Forelimb muscle (tissue), 1 donor: ENCODE measurements at regions not wholly inside any gene's neighbourhood (a gene's known extent, or its start where the extent isn't known, plus 50 kb on each side); places are given as distances from the start of the nearest gene placed in this dataset.

Experiments used
- DNase-seq: peaks from one replicate; pipeline ENCODE4 v3.0.0-alpha.2; 2013; ENCODE audit warnings: low read depth

GRCh38 chr20:40589581-40589980, 99.5 kb downstream of the MAFB start:
- DNase-seq, result no peak

DNA sequence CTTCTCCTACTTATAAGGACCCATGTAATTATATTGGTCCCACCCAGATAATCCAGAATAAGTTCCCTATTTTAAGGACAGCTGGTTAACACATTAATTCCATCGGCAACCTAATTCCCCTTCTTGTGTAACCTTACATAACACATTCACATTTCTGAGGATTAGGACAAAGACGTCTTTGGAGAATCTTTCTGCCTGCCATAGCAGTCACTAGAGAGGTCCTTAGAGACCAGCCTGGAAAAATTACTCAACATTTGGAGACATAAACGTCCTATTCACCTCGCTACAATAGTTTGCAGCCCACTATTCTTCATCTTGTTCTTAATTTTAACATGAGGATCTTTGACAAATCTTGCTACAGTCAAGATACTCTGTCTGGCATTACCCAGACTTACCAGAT, 100.1 kb downstream of the MAFB start:
- no peak for DNase-seq

DNA sequence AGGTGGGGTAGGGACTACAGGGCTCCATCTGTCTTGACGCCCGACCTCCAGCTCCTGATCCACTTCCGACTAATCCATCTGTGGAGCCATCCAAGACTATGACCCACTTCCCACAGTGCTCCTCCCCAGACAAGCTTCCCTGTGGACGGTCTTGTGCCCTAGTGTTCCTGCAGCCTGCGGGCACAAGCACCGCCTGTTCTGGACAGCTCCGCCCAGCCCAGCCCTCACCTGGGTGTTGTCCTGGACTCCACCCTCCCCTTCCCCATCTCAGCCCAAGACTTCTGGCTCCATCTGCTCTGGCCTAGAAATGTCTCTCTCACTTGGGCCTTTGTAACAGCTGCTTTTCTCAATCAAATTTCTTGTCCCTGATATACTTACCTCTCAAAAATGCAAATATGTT, 102.0 kb downstream of the MAFB start:
- DNase-seq, result no peak

DNA sequence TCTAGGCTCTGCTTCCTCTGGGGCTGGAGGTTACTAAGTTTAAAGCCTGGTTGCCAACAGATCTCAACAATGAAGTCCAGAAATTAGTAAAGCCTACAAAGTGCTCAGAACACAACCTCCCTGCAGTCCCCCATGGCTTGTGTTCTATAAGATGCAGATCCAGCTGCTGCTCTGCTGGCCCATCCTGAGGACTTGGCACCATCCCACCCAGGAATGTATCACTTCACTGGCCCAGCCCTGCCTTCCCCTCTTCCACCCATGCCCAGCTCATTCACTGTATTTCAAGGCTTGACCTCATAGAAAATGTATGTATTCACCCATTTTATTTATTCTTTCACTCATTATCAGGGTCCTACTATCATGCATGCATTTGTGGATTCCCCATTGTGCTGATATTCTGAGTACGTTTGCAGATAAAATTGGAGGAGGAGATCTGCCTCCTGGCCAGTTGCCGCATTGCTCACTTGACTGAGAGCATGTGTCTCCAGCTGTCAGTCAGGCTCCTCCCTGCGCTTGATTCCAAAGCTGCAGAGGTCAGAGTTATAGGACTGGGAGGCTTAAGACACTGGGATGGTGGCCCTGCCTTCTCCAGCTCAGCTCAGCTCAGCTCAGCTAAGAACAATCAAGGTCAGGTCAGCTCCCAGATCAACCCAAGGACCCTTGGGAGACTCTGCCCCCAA, 104.8 kb downstream of the MAFB start:
- DNase-seq, result no peak

GRCh38 chr20:40583636-40584035, 105.4 kb downstream of the MAFB start:
- DNase-seq, result no peak

DNA sequence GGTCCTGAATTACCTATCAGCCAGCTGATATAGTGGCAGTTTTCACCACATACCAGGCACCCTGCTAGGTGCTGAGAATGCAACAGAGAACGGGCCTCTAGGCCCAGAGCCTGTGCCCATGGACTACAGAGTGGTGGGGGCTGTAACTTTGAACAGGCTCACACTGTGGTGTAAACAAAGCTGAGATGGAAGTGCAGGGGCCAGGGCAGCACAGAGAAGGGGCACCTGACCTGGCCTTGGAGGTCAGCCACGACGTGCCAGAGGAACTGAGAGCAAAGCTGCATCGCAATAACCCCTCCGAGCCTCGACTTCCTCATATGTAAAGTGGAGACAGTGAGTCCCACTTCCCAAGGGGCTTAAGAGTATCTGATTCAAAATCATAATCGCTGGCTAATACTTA, 105.8 kb downstream of the MAFB start:
- DNase-seq, result no peak

- no peak for DNase-seq
Measured at GRCh38 chr20:40582531-40582930, 106.5 kb downstream of the MAFB start.

GRCh38 chr20:40579701-40580100, 109.3 kb downstream of the MAFB start:
- no peak for DNase-seq

- DNase-seq, result no peak
Measured at GRCh38 chr20:40578961-40579360, 110.1 kb downstream of the MAFB start.

GRCh38 chr20:40575851-40576250, 113.2 kb downstream of the MAFB start:
- no peak for DNase-seq

GRCh38 chr20:40572251-40572650, 116.8 kb downstream of the MAFB start:
- DNase-seq, result no peak

GRCh38 chr20:40571639-40572038, 117.4 kb downstream of the MAFB start:
- DNase-seq, result no peak

DNA sequence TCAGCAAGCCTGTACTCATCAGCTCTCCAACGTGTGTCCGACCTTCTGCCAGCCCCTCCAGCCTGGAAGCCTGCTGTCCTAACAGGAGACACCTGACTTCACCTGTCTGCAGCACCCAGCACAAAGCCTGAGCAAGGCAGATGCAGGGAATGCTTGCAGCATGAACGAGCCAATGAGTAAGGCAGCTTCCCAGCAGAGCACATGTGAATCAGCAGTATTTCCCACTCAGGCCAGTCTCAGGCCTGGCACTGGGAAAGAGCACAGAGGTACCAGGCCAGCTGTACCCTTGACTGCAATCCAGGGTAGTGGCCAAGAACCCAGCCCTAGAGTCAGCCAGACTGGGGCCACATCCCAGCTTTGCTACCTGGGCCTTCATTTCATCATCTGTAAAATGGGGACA, 120.8 kb downstream of the MAFB start:
- DNase-seq, result no peak

DNA sequence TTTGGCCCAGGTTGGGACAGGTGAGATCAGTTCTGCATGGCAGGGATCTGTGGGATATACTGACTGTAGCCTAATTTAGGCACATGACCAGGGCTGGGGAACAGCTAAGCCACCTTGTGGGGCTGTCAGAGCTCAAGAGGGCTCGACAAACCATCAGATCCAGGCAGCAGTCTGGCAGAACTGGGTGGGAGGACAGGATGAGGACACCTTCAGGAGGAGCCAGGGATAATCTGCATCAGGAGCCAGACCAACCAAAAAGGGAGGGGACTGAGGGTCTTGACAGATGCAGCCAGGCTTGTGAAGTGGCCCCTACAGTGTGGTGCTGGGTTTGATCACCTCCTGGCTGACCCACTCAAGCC, 123.4 kb downstream of the MAFB start:
- no peak for DNase-seq

GRCh38 chr20:40565001-40565681, 123.9 kb downstream of the MAFB start:
- DNase-seq, result no peak

DNA sequence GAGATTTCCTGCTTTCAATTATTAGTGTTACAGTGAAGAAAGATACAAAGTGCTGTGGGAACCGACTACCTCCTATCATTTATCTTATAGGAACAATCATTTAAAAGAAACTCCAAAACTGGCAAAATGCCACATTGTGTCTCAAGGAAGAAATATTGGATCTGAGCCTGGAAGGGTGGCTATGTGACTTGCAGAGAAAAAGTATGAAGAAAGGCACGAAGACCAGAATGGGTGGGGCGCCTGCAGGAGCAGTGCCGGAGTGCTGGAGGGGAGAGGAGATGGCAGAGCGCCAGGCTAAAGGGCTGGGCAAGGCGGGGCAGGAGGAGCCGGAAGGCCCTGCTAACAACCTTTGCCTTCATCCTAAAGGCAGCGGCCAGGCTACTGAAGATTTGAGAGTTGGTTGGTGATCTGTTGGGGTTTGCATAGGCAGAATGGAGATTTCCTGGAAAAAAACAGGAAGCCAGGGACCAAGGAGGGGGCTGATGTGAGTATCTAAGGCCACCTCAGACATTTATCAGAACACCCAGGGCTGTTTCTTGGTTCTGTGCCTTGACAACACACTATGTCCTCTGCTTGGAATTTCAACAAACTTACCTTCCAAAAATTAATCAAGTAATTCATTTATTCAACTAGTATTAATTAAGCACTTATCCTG, 125.6 kb downstream of the MAFB start:
- DNase-seq, result no peak

DNA sequence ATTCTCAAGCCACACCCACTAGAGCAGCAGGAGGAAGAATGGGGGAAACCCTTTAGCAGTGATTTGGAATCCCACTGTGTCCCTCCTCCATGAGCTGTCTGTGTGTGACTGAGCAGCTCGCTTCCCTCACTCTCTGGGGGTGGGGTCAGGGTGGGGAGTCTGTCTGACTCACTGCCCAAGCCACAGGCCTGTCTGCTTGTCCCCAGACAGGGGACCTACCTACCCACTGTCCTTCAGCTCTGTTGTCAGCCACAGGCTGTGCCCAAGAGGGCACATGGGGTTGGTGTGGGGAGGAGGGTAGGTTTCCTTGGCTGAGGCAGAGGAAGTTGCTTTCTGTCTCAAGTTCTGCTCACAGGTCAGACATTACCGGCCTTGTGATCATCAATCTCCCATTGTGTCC, 127.0 kb downstream of the MAFB start:
- no peak for DNase-seq

DNA sequence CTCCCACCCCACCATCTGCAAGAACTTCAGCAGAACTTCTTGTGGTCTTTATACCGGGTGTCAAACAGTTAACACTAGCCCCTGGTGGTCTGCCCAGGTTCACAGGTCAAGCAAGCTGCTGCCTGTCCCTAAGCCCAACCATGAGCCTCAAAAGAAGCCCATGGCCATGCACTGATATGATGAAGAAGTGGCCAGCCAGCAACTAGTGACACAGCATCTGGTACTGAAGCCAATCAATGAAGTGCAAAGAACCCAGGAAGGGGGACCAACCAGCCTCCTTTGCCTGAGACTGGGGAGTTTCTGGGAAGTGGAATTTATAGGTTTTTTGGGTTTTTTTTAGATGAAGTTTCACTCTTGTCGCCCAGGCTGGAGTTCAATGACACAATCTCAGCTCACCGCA, 127.8 kb downstream of the MAFB start:
- no peak for DNase-seq

DNA sequence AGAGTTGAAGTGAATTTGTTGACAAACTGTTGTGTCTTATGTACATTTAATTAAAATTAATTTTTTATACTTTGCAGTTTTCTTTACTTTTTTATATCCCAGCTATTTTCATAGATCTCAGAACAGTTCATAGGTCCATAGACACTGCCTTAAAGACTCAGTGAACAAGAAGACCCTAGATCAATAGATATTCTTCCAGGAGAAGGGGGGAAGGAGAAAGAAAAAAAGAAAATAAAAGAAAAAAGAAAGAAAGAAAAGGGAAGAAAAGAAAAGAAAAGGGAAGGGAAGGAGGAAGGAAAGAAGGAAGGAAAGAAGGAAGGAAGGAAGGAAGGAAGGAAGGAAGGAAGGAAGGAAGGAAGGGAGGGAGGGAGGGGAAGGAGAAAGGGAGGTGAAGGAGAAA, 130.8 kb downstream of the MAFB start:
- no peak for DNase-seq

- no peak for DNase-seq
Measured at GRCh38 chr20:40551125-40551530, 137.9 kb downstream of the MAFB start.

DNA sequence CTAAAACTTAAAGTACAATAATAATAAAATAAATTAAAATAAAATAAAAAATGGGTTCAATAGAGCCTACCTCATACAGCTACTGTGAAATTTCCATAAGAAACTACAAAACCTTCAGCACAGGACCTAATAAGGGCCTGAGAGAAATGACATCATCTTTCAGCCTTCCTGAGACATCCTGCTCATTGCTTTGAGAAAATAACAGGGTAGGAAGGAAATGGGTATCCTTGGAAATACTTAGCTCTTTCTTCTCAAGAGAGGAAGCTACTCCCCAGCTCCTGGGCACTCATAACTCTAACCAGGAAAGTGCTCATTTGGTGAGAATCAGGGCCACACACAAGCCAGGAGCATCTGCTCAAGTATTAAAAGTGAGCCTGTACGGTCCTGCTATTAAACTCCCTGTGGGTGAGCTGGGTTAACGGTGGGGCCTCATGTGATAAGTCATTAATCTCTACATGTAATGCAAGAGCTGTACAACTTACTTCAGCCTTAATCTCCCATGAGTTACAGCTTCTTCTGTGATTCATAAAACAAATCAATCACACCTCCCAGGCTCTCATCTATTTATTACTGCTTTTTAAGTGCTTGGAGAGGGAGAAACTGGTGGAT, 141.4 kb downstream of the MAFB start:
- DNase-seq, result no peak

DNA sequence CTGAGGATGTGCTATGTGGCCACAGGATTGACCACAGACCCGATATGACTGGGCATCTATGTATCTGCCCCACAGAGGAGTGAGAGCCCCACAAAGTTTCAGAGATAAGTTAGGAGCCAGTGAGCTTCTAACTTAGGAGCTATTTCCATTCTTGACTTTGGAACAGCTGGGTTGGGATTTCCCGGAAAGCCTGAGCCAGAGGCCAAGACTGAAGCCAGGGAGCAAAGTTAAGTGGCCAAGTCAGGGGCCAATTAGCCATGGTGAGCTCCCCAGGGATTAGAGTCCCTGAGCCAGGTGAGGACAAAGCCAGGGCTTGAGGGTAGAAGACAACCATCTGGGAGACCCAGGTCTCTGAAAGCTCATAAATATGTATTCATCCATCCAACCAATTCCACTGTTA, 143.6 kb downstream of the MAFB start:
- DNase-seq, result no peak

DNA sequence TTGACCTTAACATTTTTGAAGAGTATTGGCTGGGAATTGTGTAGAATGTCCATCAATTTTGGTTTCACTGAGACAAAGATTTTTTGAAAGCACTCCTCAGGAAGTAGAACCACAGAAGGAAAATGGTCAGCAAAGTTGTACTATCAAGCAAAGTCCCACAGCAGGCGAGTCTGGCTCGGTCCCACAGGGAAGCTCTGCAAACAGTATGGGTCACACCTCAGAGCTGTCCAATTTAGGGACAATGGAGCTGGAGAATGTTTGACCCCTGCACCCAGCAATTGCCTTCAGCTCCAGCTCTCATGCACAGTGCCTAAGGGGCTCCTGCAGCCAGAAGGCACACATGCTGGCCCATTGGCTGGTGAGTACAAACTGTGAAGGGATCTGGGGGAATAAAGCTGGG, 147.0 kb downstream of the MAFB start:
- no peak for DNase-seq
